Choroid plexus epithelial cell (primary cell): ENCODE measurements at regions not wholly inside any gene's neighbourhood (a gene's known extent, or its start where the extent isn't known, plus 50 kb on each side); places are given as distances from the start of the nearest gene placed in this dataset.

Experiments
- DNase-seq: peaks from one replicate; pipeline ENCODE4 v3.0.0-alpha.2; 2010; ENCODE audit warnings: low read depth
- H3K4me3 ChIP-seq: 2 replicates; pipeline ENCODE4 v1.5.1; 2011; ENCODE audit warnings: low read depth, mild to moderate bottlenecking, control low read depth, low read length, moderate library complexity
- CTCF ChIP-seq: conservative IDR thresholded peaks from 2 replicates; pipeline ENCODE4 v1.5.1; 2011; ENCODE audit warnings: low read depth, mild to moderate bottlenecking, control low read depth, inconsistent platforms, low read length, moderate library complexity

GRCh38 chr20:58133020-58133808 lies 95.2 kb downstream of the ANKRD60 start:
- peak; percentile 13 for DNase-seq
- no peak overlapping the region for H3K4me3 ChIP-seq

GRCh38 chr20:58131551-58132142 lies 96.8 kb downstream of the ANKRD60 start:
- H3K4me3 ChIP-seq = peak overlapping the region; percentile 10
- no peak for TF ChIP-seq CTCF
- peak; percentile 89 for DNase-seq

More at GRCh38 chr20:58133020-58133808, 95.2 kb downstream of the ANKRD60 start:
- no peak for TF ChIP-seq CTCF

GRCh38 chr20:58131151-58131550 lies 97.3 kb downstream of the ANKRD60 start:
- TF ChIP-seq CTCF = peak; percentile 4
- peak; percentile 78 for DNase-seq
- H3K4me3 ChIP-seq = peak overlapping the region; percentile 7

GRCh38 chr20:58130581-58130980 lies 97.9 kb downstream of the ANKRD60 start:
- H3K4me3 ChIP-seq = no peak overlapping the region
- peak; percentile 39 for DNase-seq
- TF ChIP-seq CTCF = no peak

GRCh38 chr20:58130156-58130555 lies 98.3 kb downstream of the ANKRD60 start:
- H3K4me3 ChIP-seq = no peak overlapping the region
- DNase-seq = no peak
- no peak for TF ChIP-seq CTCF

GRCh38 chr20:58129721-58130151 lies 98.7 kb downstream of the ANKRD60 start:
- TF ChIP-seq CTCF = no peak
- no peak overlapping the region for H3K4me3 ChIP-seq
- no peak for DNase-seq
